ENCODE measurements at regions not wholly inside any gene's neighbourhood (a gene's known extent, or its start where the extent isn't known, plus 50 kb on each side); places are given as distances from the start of the nearest gene placed in this dataset.
"Not testable (repeated sequence)": the region's sequence is repeated elsewhere in the genome, so short reads cannot be mapped to it uniquely, and the experiment has no call there.

DNA sequence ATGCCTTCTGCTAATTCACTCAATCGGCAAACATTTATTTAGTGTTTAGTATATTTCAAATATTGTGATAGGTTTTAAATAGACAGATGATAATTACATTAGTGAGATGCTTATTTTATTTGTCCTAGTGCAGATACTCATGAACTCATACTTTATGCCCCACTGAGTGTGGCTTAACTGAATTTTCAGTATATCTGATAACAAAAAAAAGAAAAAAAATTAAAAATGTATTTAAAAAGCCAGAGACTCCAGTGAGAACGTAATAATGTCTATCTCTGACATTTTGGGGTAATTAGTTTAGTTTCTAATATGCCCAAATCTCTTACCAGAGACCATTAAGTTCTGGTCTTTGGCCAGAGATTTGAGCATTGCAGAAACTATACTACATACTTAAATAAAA lies 332.6 kb upstream of the CHORDC1 start:
- DNase-seq (ENCODE audit: low spot score), result no peak

DNA sequence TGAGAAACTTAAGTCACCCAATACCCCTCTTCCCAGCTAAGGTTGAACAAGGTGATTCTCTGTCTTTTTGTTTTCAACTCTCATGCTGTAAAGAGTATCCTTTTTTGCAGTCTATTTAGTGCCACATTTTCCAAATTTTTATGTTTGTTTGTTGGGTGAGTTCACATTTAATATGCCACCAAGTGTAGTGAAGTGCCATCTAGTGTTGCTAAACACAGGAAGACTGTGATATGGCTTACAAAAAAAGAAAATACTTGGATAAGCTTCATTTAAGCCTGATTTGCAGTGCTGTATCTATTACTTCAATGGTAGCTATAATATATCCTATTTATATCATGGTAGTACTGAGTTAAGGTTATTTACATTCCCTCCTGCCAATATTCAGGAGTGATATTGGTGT lies 319.2 kb upstream of the CHORDC1 start:
- DNase-seq (ENCODE audit: low spot score), result no peak

DNA sequence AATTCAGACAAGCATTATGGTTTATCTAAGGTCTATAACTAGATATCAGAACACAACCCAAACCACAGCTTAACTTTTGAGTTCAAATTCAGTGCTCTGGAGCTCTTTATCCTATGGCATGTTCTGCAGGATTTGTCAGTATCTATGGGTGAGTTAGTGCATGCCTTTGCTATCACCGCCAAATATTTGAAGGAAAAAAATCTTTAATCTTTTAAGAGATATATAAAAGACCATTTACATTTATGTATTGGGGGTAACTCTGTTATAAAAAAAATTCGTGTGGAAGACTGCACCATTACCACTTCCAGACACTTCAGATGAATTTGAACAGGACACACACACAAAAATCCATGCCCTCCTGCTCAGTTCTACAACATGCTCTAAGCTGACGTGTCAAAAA lies 313.5 kb upstream of the CHORDC1 start:
- DNase-seq (ENCODE audit: low spot score), result no peak

DNA sequence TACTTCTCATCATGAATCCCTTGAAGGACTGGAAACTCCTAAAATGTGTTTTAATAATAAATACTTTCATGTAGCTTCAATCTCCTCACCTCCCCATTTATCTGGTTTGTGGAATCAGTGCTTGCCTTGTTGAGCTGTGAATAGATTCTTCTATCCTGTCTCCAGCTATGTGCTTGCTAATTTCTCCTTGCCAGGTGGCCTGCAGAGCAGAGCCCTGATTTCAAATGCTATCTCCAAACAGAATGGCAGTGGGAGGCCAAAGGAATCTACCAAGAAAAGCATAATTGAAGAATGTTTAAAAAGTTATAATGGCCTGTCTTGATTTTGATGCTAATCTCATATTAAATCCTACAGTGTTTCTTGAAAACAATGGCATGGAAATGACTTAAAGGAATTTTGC lies 309.3 kb upstream of the CHORDC1 start:
- DNase-seq (ENCODE audit: low spot score), result no peak

DNA sequence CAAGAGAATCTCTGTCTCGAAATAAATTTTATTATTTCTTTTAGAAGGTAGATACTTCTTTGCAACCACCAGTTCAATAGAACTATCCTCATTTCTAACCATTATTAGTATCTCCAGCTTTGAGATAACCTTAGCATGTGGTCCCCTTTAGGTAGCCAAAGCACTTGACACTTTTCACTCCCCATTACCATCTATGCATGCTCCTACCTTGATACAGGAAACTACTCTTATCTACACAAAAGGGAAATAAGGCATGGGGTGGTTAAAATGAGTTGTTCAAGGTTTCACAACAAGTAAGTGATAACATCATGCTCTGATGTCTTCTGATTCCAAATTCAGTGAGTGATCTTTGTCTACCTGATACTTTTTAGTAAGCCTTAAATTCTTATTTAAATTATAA lies 308.2 kb upstream of the CHORDC1 start:
- DNase-seq (ENCODE audit: low spot score), result no peak

DNA sequence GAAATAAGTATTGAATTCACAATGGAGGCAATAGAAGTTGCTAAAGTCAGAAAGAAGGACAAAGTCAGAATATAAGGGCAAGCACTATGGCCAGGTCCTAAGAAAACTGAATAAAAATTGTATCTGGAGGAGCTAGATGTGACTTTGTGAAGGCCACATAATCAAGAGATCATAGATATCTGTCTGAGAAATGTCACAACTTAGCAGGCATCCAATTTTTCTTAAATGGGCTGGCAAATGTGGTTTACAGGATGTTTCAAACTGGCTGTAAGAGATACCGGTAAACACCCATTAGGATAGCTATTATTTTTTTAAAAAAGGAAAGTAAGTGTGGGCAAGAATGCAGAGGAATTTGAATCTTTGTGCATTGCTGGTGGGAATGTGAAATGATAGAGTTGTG lies 303.1 kb upstream of the CHORDC1 start:
- no peak for DNase-seq (ENCODE audit: low spot score)

DNA sequence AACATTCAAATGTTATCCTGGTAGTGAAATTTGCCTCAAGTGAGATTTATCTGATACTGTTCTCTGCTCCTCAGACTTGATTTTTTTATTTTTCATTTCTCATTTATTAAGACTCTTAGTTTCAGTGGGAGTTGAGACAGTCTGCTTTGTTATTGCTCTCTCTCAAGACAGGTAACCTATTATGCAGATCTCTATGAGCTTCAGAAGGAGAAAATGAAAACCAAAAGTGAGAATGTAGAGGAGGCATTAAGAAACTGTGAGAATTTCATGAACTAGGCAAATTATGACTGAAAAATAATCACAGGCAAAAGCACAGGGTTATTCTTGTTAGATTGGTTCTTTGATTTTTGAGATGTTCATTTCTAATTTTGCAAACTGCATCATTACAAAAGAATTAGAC lies 290.0 kb upstream of the CHORDC1 start:
- no peak for DNase-seq (ENCODE audit: low spot score)

DNA sequence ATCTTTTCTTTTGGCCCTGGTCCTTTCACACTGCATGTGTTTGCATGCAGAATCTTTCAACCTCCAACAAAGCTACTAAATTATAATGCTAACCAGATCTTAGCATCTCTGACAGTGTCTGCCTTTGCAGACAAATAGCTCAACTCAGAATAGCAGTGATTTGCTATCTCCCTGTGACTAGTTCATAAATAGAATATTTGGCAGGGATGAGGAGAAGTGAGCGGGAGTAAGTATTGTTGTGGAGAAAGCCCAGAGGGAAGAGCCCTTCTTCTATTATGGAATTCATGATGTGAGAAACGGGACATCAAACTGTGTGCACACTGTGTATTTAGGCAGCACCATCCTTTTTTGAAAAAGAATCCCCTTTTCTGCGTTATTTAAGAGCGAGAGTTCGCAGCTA lies 288.0 kb upstream of the CHORDC1 start:
- no peak for DNase-seq (ENCODE audit: low spot score)

DNA sequence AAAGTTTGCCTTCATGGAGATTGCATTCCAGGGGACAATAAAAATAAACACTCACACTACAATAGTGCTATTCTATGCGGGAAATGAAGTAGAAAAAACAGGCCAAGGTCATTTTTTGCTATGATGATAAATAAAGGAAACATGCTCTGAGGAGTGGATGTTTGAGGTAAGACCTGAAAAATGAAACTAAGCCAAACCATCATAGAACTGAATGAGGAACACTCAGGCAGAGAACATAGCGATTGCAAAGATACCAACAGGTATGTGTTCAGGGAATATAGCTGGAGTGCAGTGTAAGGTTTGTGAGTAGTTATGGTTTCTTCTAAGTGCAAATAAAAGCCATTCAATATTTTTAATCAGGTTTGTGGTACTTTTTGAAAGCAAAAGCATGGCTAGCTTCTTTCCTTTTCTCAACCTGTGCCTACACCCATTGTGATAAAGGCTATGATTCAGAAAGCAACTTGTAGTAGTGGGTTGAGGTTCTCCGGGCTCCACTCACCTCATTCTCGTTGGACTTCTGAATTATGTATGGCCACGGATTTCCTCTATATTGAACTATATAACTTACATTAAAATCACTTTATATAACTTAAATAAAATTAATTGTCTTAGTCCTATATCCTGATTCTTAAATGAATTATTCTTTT lies 278.2 kb upstream of the CHORDC1 start:
- DNase-seq (ENCODE audit: low spot score), result no peak

DNA sequence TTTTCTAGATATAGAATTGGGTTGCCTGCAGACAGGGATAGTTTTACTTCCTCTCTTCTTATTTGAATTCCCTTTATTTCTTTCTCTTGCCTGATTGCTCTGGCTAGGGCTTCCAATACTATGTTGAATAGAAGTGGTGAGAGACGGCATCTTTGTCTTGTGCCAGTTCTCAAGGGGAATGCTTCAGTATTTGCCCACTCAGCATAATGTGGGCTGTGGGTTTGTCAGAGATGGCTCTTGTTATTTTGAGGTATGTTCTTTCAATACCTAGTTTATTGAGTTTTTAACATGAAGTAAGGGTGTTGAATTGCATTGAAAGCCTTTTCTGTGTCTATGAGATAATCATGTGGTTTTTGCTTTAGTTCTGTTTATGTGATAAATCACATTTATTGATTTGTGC lies 273.9 kb upstream of the CHORDC1 start:
- DNase-seq (ENCODE audit: low spot score), result no peak

DNA sequence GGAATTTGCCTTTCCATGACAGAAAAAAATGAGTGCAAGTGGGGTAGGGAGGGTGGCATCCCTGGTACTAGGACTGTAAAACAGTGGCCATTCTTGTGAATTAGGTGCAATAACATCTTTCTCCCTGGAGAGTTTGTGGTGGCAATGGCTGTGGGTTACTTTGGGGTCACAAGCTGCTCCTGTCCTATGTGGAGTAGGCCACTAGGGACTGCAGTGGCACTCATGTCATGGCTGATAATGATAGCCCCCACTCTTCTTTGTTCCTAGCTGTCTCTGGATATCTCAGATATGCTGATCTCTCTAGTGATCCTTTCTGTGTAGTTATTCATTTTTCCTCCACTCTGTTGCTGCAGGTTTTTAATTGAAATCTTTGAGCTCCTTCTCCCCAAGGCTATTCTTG lies 270.5 kb upstream of the CHORDC1 start:
- DNase-seq (ENCODE audit: low spot score), result no peak

DNA sequence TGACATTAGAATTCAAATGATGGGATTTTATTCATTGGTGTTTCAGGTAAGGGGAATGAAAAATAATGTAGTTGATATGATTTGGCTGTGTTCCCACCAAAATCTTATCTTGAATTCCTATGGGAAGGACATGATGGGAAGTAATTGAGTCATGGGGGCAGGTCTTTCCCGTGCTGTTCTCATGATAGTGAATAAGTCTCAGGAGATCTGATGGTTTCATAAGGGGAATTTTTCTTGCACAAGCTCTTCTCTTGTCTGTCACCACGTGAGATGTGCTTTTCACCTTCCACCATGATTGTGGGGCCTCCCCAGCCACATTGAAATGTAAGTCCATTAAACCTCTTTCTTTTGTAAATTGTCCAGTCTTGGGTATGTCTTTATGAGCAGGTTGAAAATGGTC lies 268.6 kb upstream of the CHORDC1 start:
- DNase-seq (ENCODE audit: low spot score), result no peak

DNA sequence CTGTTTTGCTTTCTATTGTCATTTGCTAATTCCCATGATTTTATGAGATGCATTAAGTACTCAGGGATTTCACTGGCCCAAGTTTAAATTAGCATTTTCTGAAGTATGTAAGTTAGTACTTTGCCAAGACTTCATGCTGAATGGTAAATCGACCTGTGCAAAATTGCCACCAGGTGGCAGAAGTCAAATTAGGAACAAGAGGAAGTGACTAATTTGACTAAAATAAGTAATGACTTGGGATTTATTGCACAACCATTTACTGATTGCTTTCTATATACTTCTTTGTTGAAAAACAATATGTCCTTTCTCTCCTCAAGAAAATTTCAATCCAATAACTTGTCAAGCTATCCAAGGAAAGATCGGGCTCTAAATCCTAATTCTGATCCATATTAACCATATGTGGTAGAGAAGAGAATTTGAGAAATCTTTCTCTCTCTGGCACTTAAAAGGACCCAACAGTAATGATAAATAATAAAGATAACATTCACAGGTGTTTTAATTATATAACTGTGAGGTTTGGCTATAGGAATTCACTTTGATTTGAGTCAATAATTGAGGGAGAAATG lies 253.7 kb upstream of the CHORDC1 start:
- DNase-seq (ENCODE audit: low spot score), result no peak

DNA sequence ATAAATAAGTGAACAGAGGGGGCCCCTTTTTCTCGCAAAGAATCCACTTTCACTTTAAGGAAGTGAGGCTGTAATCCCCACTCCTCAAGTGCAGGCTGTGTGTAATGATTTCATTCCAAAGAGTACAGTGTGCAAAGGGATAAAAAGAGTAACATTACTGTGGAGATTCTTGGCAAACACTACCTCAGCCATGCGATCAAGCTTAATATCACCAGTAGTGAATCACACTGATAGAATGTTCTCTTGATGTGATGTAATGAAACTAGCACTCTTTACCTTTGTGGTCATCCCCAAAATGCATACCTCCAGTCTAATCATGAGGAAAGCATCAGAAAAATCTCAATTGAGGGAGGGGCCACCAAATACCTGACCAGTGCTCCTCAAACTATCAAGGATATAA lies 246.1 kb upstream of the CHORDC1 start:
- DNase-seq (ENCODE audit: low spot score), result no peak

DNA sequence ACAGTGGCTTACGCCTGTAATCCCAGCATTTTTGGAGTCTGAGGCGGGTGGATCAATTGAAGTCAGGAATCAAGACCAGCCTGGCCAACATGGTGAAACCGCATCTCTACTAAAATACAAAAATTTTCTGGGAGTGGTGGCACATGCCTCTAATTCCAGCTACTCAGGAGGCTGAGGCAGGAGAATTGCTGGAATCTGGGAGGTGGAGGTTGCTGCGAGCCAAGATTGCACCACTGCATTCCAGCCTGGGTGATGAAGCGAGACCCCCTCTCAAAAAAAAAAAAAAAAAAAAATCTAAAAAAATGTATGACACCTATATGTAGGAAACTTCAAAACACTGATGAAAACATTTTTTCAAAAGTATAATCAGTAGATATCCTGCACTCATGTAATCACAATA lies 242.7 kb upstream of the CHORDC1 start:
- no peak for DNase-seq (ENCODE audit: low spot score)

DNA sequence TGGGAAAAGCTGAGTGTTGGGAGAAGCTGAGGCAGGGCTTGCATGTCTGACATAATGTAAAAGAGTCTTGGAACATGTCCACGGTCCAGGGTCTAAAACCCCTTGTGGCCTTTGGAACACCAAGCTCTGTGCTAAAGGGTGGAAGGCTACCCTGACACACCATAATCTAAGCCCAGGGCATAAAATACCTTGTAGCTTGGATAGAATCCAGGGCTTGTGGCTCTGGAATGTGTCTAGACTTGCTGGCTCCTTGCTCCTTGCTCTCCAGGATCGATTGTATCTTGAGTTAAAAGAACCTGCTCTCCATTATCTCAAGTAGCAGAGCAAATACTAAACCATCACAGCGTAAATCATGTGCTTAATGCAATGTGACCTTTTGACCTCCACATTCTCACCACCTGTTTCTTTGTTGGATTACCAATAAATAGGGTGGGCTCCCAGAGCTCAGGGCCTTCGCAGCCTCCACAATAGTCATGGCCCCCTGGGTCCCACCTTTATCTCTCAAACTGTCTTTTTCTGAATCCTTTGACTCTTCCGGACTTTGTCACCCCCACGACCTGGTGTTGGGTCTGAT lies 232.6 kb upstream of the CHORDC1 start:
- not testable (repeated sequence) for DNase-seq (ENCODE audit: low spot score)

DNA sequence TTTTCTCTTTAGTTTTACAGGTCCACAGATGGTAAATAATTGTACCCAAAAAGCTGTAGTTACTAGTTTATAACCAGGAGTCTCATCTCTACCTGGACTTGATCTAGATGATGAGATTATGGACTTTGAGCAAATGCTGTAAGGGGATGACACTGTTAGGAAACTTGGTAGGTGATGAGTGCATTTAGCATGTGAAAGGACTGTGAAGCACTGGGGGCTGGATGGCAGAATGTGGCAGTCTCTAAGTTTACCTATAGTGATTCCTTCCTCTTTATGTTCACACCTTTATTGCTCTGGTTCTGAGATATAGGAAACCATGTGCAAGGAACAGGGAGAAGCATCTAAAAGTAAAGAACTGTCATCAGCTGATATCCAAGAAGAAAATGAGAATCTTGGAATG lies 230.7 kb upstream of the CHORDC1 start:
- no peak for DNase-seq (ENCODE audit: low spot score)

DNA sequence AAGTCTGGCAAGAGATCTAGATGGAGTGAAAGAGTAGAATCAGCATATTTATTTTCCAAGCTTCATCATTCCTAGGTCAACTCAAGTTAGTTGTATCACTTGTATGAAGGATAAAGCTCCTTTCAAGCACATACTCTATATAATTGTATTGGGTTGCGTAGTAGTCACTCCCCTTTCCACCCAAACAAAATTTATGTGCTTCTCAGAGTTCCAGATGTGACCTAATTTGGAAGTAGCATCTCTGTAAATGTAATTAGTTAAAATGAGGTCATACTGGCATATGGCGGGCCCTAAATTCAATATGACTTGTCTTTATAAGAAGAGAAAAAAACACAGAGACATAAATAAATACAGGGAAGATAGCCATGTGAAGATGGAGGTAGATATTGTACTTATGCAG lies 226.8 kb upstream of the CHORDC1 start:
- no peak for DNase-seq (ENCODE audit: low spot score)

DNA sequence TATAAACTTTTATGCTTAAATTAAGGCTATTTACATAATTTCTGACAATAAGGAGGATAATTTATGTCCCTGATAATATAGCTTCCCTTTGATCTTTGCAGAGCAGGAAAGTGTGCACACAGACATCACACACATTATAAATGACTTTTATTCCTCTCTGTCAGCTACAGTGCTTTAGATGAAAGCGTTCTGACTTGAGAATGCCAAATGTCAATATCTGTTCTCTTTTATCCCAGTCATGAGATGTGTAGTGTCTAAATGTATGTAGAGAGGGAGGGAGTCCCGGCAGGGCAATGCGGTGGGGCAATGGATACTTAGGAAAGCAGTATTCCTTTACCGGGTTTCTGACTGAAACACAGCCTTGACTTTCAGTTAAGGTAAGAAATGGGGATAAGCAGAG lies 225.4 kb upstream of the CHORDC1 start:
- no peak for DNase-seq (ENCODE audit: low spot score)

DNA sequence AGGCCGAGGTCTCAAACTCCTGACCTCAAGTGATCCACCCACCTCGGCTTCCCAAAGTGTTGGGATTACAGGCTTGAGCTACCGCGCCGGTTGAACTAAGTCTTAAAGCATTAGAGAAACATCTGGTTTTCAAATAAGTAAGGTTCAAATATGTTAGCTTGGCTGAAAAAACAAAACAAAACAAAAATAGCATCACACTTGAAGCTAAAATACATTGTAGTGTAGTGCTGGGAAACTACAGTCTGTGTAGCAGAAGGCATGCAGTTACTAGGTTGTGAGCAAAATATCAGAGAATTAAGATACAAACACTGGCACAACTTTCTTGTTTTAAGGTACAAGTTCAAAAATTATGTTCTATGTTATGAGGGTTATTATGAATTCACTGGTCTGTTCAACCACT lies 224.8 kb upstream of the CHORDC1 start:
- DNase-seq (ENCODE audit: low spot score), result no peak

DNA sequence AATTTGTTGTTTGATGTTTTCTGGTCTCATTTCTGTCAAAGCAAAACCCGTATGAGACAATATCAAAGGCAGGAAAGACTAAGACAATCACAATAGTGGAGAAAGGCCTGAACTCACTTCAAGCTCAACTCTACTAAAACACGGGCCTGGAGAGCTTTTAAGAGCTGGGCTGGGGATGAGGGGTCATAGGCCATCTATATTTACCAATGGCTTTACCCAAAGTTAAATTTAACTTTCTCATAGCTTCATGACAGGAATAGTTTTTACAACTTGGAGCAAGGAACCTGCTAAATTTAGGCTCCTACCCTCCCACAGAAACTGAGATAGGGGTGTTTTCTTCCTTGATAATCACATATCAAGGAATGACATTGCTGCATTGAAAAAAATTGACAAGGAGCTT lies 223.4 kb upstream of the CHORDC1 start:
- DNase-seq (ENCODE audit: low spot score), result no peak

DNA sequence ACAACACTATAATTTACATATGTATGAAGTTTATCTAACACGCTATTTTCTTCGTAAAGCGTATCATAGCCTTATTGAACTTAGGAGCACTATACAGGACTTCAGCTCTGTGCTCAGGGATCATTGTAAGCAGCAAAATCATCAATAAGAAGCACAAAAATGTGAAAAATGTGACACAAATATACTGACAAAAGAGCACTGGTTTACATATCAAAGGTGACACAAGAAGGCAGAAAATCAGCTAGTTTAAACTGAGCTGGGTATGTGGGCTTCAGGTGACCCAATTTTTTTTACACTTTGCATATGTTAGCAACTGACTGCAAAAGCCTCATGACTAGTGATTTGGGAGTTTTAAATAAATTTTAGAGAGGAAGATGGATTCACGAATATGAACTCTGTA lies 215.2 kb upstream of the CHORDC1 start:
- DNase-seq (ENCODE audit: low spot score), result no peak

DNA sequence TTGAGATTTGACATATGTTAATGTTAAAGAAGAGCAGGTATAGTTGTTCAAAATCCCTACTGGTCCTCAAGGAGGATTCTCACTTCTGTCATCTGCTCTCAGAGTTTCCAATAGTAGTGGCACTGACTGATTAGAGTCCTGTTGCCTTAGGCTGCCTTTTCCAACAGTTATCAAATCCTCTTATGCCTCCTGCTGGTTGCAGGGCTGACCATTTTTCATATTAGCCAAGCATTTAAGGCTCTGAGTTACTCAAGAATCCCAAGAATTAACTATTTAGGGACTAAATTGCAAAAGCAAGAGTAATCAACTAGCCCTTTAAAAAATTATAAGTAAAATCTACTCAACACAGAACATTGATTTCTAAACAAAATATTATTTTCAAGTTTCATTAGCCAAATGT lies 212.0 kb upstream of the CHORDC1 start:
- no peak for DNase-seq (ENCODE audit: low spot score)

DNA sequence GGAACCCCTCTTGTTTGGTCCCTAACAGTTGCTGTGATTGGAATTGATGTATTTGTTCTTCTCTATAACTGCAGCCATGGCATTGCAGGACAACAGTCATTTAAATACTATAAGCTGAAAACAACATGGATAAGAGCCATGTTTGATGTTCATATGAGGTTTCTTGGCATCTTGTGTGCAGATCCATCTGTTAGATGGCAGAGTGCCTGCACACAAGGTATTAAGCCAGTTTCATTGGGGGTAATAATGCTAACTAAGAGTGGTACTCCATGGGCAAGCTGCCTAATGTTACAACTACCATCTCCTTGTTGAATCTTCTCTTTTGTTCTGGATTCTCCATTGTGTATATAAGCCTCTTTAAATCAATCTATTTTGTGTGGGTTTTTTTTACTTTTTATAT lies 206.0 kb upstream of the CHORDC1 start:
- no peak for DNase-seq (ENCODE audit: low spot score)
